ENCODE measurements at regions not wholly inside any gene's neighbourhood (a gene's known extent, or its start where the extent isn't known, plus 50 kb on each side); places are given as distances from the start of the nearest gene placed in this dataset.

DNA sequence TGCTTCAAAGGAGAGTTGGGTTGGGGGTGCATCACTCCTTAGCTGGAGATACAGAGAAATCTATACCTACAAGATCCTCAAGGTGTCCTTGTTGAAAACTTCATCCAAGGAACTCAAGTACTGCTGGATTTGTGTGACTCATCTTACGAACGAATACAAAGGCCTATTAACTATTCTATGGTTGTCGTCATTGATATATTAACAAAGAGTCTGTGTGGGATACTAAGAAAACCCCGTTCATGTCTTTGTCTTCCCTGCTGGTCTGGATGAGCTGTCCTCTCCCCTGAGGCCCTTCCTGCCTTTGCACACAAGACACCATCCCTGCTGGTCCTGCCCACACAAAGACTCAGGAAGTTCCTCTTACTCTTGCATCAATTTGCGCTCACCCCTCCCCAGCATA, 54.9 kb upstream of the IRF2 start:
- TF ChIP-seq, protein P1, sequence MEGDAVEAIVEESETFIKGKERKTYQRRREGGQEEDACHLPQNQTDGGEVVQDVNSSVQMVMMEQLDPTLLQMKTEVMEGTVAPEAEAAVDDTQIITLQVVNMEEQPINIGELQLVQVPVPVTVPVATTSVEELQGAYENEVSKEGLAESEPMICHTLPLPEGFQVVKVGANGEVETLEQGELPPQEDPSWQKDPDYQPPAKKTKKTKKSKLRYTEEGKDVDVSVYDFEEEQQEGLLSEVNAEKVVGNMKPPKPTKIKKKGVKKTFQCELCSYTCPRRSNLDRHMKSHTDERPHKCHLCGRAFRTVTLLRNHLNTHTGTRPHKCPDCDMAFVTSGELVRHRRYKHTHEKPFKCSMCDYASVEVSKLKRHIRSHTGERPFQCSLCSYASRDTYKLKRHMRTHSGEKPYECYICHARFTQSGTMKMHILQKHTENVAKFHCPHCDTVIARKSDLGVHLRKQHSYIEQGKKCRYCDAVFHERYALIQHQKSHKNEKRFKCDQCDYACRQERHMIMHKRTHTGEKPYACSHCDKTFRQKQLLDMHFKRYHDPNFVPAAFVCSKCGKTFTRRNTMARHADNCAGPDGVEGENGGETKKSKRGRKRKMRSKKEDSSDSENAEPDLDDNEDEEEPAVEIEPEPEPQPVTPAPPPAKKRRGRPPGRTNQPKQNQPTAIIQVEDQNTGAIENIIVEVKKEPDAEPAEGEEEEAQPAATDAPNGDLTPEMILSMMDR (IDR thresholded peaks at IDR 0.05; ENCODE audit: insufficient read depth, low read length, poor library complexity, severe bottlenecking), result no peak
- no peak for TF ChIP-seq EZH2phosphoT487 (conservative IDR thresholded peaks at IDR 0.05; ENCODE audit: low read length)

Data from SU-DHL-6 (cell line).